ENCODE measurements at regions not wholly inside any gene's neighbourhood (a gene's known extent, or its start where the extent isn't known, plus 50 kb on each side); places are given as distances from the start of the nearest gene placed in this dataset.

DNA sequence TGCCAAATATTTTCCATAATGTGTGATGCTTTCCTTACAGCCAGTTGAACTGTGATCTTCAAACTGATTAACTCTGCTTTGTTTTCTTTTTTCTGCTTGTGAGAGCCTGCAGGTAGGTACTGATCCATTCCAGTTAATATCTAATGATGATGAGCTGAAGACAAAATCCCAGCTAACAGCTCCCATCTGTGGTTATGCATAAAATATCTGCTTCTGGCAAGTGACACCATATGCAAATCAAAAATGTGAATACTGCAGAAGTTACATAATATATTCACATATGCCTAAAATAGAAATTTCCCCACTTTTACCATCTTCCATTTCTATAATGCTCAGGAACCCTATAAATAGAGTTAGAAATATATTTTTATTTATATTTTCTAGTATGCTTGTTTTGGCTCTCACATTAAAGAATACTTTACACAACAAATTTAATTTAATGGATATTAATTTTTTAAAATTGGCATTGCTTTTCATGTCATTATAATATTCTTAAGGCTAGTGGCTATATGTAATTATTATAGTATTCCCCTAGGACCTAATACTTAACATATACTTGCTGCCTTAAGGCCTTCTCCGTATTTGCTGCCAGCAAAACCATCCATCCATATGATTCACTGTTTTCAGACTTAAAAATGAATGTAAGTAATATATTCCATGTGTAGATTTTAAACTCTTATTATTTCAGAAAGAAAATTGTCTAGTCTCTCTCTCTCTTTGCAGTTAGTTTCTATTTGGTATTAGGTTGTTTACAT, 83.8 kb downstream of the CCER1 start:
- H3K4me1 ChIP-seq (ENCODE audit: insufficient read depth, low read length) = no peaks in the 10 kb centered on the region
- H3K4me3 ChIP-seq (ENCODE audit: insufficient read depth, low read depth, low read length) = no peak overlapping the region
- H2AFZ ChIP-seq (ENCODE audit: low read depth, low read length) = no peak overlapping the region
- no peaks in the 10 kb centered on the region for H3K36me3 ChIP-seq (ENCODE audit: insufficient read depth, low read length)
- H4K20me1 ChIP-seq (ENCODE audit: insufficient read depth, low read length) = no peaks in the 10 kb centered on the region
- H3K4me2 ChIP-seq (ENCODE audit: low read length) = no peak overlapping the region
- no peaks in the 10 kb centered on the region for H3K9me3 ChIP-seq (ENCODE audit: insufficient read depth, low read depth, low read length)
- no peak overlapping the region for H3K27ac Mint-ChIP-seq (ENCODE audit: unreplicated experiment)
- no peaks in the 10 kb centered on the region for H3K4me1 Mint-ChIP-seq (ENCODE audit: low read depth, unreplicated experiment)
- H3K36me3 Mint-ChIP-seq (ENCODE audit: low read depth, unreplicated experiment) = no peaks in the 10 kb centered on the region
- no peaks in the 10 kb centered on the region for H3K27me3 Mint-ChIP-seq (ENCODE audit: low read depth, unreplicated experiment)
- FAIRE-seq = no peak
- H3K9ac ChIP-seq (ENCODE audit: low read length) = no peak overlapping the region
- no peak for DNase-seq (ENCODE audit: low read depth)
- H3K79me2 ChIP-seq (ENCODE audit: insufficient read depth, low read length) = no peaks in the 10 kb centered on the region
- no peaks in the 10 kb centered on the region for H3K27me3 ChIP-seq (ENCODE audit: insufficient read depth, low read length)
- H3K27ac ChIP-seq (ENCODE audit: low read depth, low read length) = no peak overlapping the region
- TF ChIP-seq CTCF (IDR thresholded peaks at IDR 0.05; ENCODE audit: insufficient read depth, low read depth, low read length) (no peak), EZH2 (IDR thresholded peaks at IDR 0.05; ENCODE audit: insufficient read depth, low read length) (no peak)
- no peak overlapping the region for H3K4me3 Mint-ChIP-seq (ENCODE audit: unreplicated experiment)
- H3K9me3 Mint-ChIP-seq (ENCODE audit: unreplicated experiment) = no peaks in the 10 kb centered on the region

DNA sequence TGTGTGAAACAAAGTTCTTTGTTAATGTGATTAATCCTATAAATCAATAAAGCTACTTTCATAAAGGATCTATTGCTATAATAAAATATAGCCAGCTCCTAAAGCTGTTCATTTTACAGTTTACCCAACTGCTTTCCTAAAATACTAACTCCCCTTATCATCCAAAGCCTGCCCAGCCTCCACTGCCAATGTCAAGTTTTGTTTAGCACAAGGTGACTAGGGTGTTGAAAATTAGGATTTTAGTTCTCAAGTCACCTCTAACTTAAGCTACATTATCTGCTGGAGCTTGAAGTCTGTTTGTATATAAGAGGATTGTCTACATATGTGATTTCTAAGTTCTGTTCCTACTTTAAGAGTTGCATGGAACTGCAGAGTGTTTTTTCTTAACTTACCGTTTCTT, 86.3 kb downstream of the CCER1 start:
- H3K36me3 ChIP-seq (ENCODE audit: insufficient read depth, low read length) = no peaks in the 10 kb centered on the region
- no peak overlapping the region for H3K4me3 Mint-ChIP-seq (ENCODE audit: unreplicated experiment)
- H3K9me3 ChIP-seq (ENCODE audit: insufficient read depth, low read depth, low read length) = no peaks in the 10 kb centered on the region
- no peaks in the 10 kb centered on the region for H3K4me1 Mint-ChIP-seq (ENCODE audit: low read depth, unreplicated experiment)
- DNase-seq (ENCODE audit: low read depth) (no peak), FAIRE-seq (no peak)
- no peaks in the 10 kb centered on the region for H3K79me2 ChIP-seq (ENCODE audit: insufficient read depth, low read length)
- no peak overlapping the region for H3K4me2 ChIP-seq (ENCODE audit: low read length)
- no peaks in the 10 kb centered on the region for H3K27me3 ChIP-seq (ENCODE audit: insufficient read depth, low read length)
- no peaks in the 10 kb centered on the region for H3K4me1 ChIP-seq (ENCODE audit: insufficient read depth, low read length)
- no peaks in the 10 kb centered on the region for H4K20me1 ChIP-seq (ENCODE audit: insufficient read depth, low read length)
- no peak overlapping the region for H2AFZ ChIP-seq (ENCODE audit: low read depth, low read length)
- H3K9me3 Mint-ChIP-seq (ENCODE audit: unreplicated experiment) = no peaks in the 10 kb centered on the region
- no peaks in the 10 kb centered on the region for H3K27me3 Mint-ChIP-seq (ENCODE audit: low read depth, unreplicated experiment)
- H3K36me3 Mint-ChIP-seq (ENCODE audit: low read depth, unreplicated experiment) = no peaks in the 10 kb centered on the region
- H3K4me3 ChIP-seq (ENCODE audit: insufficient read depth, low read depth, low read length) = no peak overlapping the region
- no peak overlapping the region for H3K27ac ChIP-seq (ENCODE audit: low read depth, low read length)
- no peak overlapping the region for H3K9ac ChIP-seq (ENCODE audit: low read length)
- TF ChIP-seq EZH2 (IDR thresholded peaks at IDR 0.05; ENCODE audit: insufficient read depth, low read length) = no peak
- TF ChIP-seq CTCF (IDR thresholded peaks at IDR 0.05; ENCODE audit: insufficient read depth, low read depth, low read length) = no peak
- no peak overlapping the region for H3K27ac Mint-ChIP-seq (ENCODE audit: unreplicated experiment)

DNA sequence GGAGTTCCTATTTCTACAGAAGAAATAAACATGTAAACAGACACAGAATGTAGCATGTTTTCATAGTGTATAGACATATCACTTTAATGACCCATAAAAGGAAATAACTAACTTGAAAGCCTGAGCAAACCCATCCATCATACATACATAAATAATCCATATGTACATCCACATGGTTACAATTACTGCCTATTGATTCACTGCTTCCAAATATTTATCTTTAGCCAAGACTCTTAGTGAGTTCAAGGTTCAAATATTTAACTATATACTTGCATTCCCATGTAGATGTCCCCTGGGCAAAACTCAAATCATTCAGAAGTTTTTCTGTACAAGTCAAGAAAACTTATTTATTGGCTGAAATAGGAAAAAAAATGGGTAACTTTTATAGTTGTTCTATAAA, 95.4 kb downstream of the CCER1 start:
- H3K79me2 ChIP-seq (ENCODE audit: insufficient read depth, low read length) = no peaks in the 10 kb centered on the region

More for the DNA sequence above, 95.4 kb downstream of the CCER1 start:
- Histone ChIP-seq H3K4me3 (ENCODE audit: insufficient read depth, low read depth, low read length) (no peak overlapping the region), H3K36me3 (ENCODE audit: insufficient read depth, low read length) (no peaks in the 10 kb centered on the region), H3K9ac (ENCODE audit: low read length) (no peak overlapping the region), H3K4me1 (ENCODE audit: insufficient read depth, low read length) (no peaks in the 10 kb centered on the region), H3K9me3 (ENCODE audit: insufficient read depth, low read depth, low read length) (no peaks in the 10 kb centered on the region), H2AFZ (ENCODE audit: low read depth, low read length) (no peak overlapping the region), H4K20me1 (ENCODE audit: insufficient read depth, low read length) (no peaks in the 10 kb centered on the region), H3K27ac (ENCODE audit: low read depth, low read length) (no peak overlapping the region), H3K27me3 (ENCODE audit: insufficient read depth, low read length) (no peaks in the 10 kb centered on the region), H3K4me2 (ENCODE audit: low read length) (no peak overlapping the region)
- Mint-ChIP-seq H3K4me1 (ENCODE audit: low read depth, unreplicated experiment) (peaks cover 2% of the 10 kb centered on the region), H3K27ac (ENCODE audit: unreplicated experiment) (no peak overlapping the region), H3K27me3 (ENCODE audit: low read depth, unreplicated experiment) (no peaks in the 10 kb centered on the region), H3K36me3 (ENCODE audit: low read depth, unreplicated experiment) (no peaks in the 10 kb centered on the region), H3K9me3 (ENCODE audit: unreplicated experiment) (no peaks in the 10 kb centered on the region), H3K4me3 (ENCODE audit: unreplicated experiment) (no peak overlapping the region)
- no peak for DNase-seq (ENCODE audit: low read depth)
- FAIRE-seq = no peak
- no peak for TF ChIP-seq CTCF (IDR thresholded peaks at IDR 0.05; ENCODE audit: insufficient read depth, low read depth, low read length)
- no peak for TF ChIP-seq EZH2 (IDR thresholded peaks at IDR 0.05; ENCODE audit: insufficient read depth, low read length)
